PC-3 (cell line): ENCODE measurements at regions not wholly inside any gene's neighbourhood (a gene's known extent, or its start where the extent isn't known, plus 50 kb on each side); places are given as distances from the start of the nearest gene placed in this dataset.
A peak's percentile ranks its signal among the peaks of the same experiment; 100 is the strongest.

Source experiments
- ATAC-seq: fragments of 200-7000 bp; cut with Tn5 transposase; 2 replicates; pipeline ENCODE4 v1.9.1; 2020; ENCODE audit warnings: mild to moderate bottlenecking, moderate library complexity
- BruUV-seq: library from RNA; stranded (reverse); fragments of 400-500 nt; replicated peaks from 2 replicates; lab custom pipeline; 2021; lab: Mats Ljungman, UMichigan
- CTCF ChIA-PET: fragments of 300-600 bp; sonication (Branson Sonifier 250); formaldehyde crosslinking; loops from one replicate; lab custom pipeline; 2022; ENCODE audit warnings: antibody characterized with exemption; lab: Charles Lee
- POLR2A ChIA-PET: fragments of 300-600 bp; sonication (Branson Sonifier 250); formaldehyde crosslinking; loops from one replicate; lab custom pipeline; 2022; ENCODE audit warnings: antibody characterized with exemption; ENCODE audit not compliant: unreplicated experiment; lab: Charles Lee
- DNase-seq: peaks from one replicate; pipeline ENCODE4 v3.0.0-alpha.2; 2015
- H2AFZ ChIP-seq: fragments of 300-600 bp; sonication (generic); 2 replicates; pipeline ENCODE4 v1.6.0; 2016; ENCODE audit warnings: antibody characterized with exemption, low read length
- H3F3A ChIP-seq: fragments of 300-600 bp; sonication (generic); one replicate; pipeline ENCODE4 v1.6.0; 2017; ENCODE audit warnings: antibody characterized with exemption, low read length, control low read depth, mild to moderate bottlenecking; ENCODE audit not compliant: unreplicated experiment
- H3K27ac ChIP-seq: fragments of 300-600 bp; sonication (generic); 2 replicates; pipeline ENCODE4 v1.5.1; 2016; ENCODE audit warnings: mild to moderate bottlenecking, low read length
- H3K27me3 ChIP-seq: fragments of 300-600 bp; sonication (generic); 2 replicates; pipeline ENCODE4 v1.6.1; 2016; ENCODE audit warnings: low read length, mixed read lengths
- H3K36me3 ChIP-seq: fragments of 300-600 bp; sonication (generic); 2 replicates; pipeline ENCODE4 v1.6.1; 2016; ENCODE audit warnings: low read depth, mixed run types, low read length, mixed read lengths
- H3K4me1 ChIP-seq: fragments of 300-600 bp; sonication (generic); 2 replicates; pipeline ENCODE4 v1.5.1; 2016; ENCODE audit warnings: low read length; ENCODE audit not compliant: insufficient read depth
- H3K4me2 ChIP-seq: fragments of 300-600 bp; sonication (generic); 2 replicates; pipeline ENCODE4 v1.6.0; 2016; ENCODE audit warnings: low read length
- H3K4me3 ChIP-seq: fragments of 300-600 bp; sonication (generic); 2 replicates; pipeline ENCODE4 v1.5.1; 2016; ENCODE audit warnings: mild to moderate bottlenecking, low read length, mixed read lengths
- H3K79me2 ChIP-seq: fragments of 300-600 bp; sonication (generic); 2 replicates; pipeline ENCODE4 v1.6.1; 2017; ENCODE audit warnings: low read length, mixed read lengths
- H3K9ac ChIP-seq: fragments of 300-600 bp; sonication (generic); 2 replicates; pipeline ENCODE4 v1.6.0; 2016; ENCODE audit warnings: mild to moderate bottlenecking, low read length
- H3K9me2 ChIP-seq: fragments of 300-600 bp; sonication (generic); replicated peaks from 2 replicates; pipeline ENCODE4 v1.6.1; 2016; ENCODE audit warnings: mixed run types, low read length, mixed read lengths
- H3K9me3 ChIP-seq: fragments of 300-600 bp; sonication (generic); 2 replicates; pipeline ENCODE4 v1.6.1; 2016; ENCODE audit warnings: low read length, mixed read lengths
- H4K20me1 ChIP-seq: fragments of 300-600 bp; sonication (generic); 2 replicates; pipeline ENCODE4 v1.6.1; 2016; ENCODE audit warnings: low read length, mixed read lengths
- EZH2 ChIP-seq: fragments of 300-600 bp; sonication (generic); IDR thresholded peaks from one replicate; pipeline ENCODE4 v1.6.1; 2017; ENCODE audit warnings: antibody characterized with exemption, mild to moderate bottlenecking, low read length; ENCODE audit not compliant: unreplicated experiment
- EZH2phosphoT487 ChIP-seq: fragments of 300-600 bp; sonication (generic); IDR thresholded peaks from 2 replicates; pipeline ENCODE4 v1.6.1; 2018; ENCODE audit warnings: mild to moderate bottlenecking, antibody characterized with exemption, low read length, borderline replicate concordance
- intact Hi-C: fragments of 100-400 bp; cut with micrococcal nuclease; formaldehyde crosslinking; loops from 2 replicates; pipeline ENCODE4 v1.9.0; 2023
- TF ChIP-seq, protein P1 (sequence below): fragments of 300-600 bp; sonication (generic); conservative IDR thresholded peaks from 2 replicates; pipeline ENCODE4 v1.5.1; 2017; ENCODE audit warnings: antibody characterized with exemption, low read depth, mild to moderate bottlenecking, low read length

DNA sequence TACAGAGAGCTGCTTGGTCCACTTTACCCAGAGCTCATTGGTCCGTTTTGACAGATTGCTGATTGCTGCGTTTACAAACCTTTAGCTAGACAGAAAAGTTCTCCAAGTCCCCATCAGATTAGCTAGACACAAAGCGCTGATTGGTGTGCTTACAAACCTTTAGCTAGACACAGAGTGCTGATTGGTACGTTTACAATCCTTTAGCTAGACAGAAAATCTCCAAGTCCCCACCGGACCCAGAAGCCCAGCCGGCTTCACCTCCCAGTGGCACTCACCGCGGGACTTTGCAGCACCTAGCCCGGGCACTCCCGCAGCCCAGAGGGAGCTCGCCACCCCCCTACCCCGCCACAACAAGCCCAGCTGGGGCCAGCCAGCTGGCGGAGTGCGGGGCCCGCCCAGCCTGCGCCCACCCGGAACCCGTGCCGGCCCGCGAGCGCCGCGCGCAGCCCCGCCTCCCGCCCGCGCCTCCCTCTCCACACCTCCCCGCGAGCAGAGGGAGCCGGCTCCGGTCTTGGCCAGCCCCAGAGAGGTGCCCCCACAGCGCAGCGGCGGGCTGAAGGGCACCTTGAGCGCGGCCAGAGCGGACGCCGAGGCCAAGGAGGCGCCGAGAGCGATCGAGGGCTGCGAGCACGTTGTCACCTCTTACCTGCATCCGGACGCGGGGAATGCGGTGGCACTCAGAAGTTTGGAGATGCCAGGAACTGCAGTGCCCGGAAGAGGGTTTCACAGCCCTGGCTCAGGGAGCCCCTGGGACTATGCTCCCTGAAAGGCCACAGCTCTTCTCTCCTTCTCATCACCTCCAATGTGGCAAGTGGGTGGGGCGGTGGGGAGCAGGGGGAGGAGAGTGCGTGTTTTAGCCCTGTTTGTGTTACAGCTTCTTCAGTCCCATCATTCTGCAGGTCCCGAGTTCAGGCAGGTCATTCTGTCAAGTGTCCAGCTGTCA, 1504.5 kb downstream of the CDH11 start:
- no TSS peak for BruUV-seq
- Histone ChIP-seq H3K9me2 (no peaks in the 10 kb centered on the region), H3K4me3 (no peak overlapping the region), H3K27me3 (0 out of 2 replicates have a peak, but pooled peaks cover 3% of the 10 kb centered on the region), H3K4me1 (0 out of 2 replicates have a peak, but pooled peaks cover 5% of the 10 kb centered on the region), H3K27ac (no peak overlapping the region), H3K4me2 (no peak overlapping the region), H2AFZ (no peak overlapping the region), H3K79me2 (no peaks in the 10 kb centered on the region), H3K9ac (no peak overlapping the region), H4K20me1 (no peaks in the 10 kb centered on the region), H3K9me3 (no peaks in the 10 kb centered on the region), H3K36me3 (no peaks in the 10 kb centered on the region), H3F3A (no peaks in the 10 kb centered on the region)
- TF ChIP-seq, protein P1, sequence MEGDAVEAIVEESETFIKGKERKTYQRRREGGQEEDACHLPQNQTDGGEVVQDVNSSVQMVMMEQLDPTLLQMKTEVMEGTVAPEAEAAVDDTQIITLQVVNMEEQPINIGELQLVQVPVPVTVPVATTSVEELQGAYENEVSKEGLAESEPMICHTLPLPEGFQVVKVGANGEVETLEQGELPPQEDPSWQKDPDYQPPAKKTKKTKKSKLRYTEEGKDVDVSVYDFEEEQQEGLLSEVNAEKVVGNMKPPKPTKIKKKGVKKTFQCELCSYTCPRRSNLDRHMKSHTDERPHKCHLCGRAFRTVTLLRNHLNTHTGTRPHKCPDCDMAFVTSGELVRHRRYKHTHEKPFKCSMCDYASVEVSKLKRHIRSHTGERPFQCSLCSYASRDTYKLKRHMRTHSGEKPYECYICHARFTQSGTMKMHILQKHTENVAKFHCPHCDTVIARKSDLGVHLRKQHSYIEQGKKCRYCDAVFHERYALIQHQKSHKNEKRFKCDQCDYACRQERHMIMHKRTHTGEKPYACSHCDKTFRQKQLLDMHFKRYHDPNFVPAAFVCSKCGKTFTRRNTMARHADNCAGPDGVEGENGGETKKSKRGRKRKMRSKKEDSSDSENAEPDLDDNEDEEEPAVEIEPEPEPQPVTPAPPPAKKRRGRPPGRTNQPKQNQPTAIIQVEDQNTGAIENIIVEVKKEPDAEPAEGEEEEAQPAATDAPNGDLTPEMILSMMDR, result no peak
- TF ChIP-seq EZH2 (no peak), EZH2phosphoT487 (no peak)
- POLR2A ChIA-PET, result no interaction called here
- intact Hi-C loops, result no loop called here
- no peak for DNase-seq
- CTCF ChIA-PET, result no interaction called here
- ATAC-seq, result no peak

DNA sequence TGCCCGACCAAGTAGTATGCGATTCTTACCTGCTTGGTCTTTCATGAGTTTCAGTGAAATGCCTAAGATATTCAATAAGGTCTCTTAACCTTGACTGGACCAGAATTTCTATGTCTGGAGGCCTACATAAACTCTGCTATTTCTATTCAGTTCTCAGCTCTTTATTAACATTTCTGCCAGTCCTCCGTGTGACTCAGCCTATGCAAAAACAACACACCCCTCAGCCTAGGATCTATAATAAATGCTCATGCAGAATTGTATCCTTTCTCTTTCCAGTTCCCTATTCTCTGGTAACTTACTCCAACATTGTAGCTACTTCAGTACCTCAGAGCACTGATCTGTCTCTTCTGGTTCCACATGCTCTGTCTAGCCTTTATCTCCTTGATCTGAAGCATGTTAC, 1507.4 kb downstream of the CDH11 start:
- ChIA-PET POLR2A (no interaction called here), CTCF (no interaction called here)
- no peak overlapping the region for H3K27ac ChIP-seq
- H3K27me3 ChIP-seq, result 0 out of 2 replicates have a peak, but pooled peaks cover 3% of the 10 kb centered on the region
- no peak overlapping the region for H3K9ac ChIP-seq
- H3K9me3 ChIP-seq, result no peaks in the 10 kb centered on the region
- TF ChIP-seq EZH2phosphoT487 (no peak), EZH2 (no peak)
- TF ChIP-seq, protein P1, result no peak
- no peaks in the 10 kb centered on the region for H3K9me2 ChIP-seq
- no peaks in the 10 kb centered on the region for H3K36me3 ChIP-seq
- ATAC-seq (peak; percentile 45; the same call in 1 of the 2 replicates), DNase-seq (no peak)
- no peak overlapping the region for H2AFZ ChIP-seq
- no peaks in the 10 kb centered on the region for H3F3A ChIP-seq
- no peaks in the 10 kb centered on the region for H3K79me2 ChIP-seq
- H3K4me2 ChIP-seq, result no peak overlapping the region
- intact Hi-C loops, result no loop called here
- no peaks in the 10 kb centered on the region for H4K20me1 ChIP-seq
- no TSS peak for BruUV-seq
- H3K4me3 ChIP-seq, result no peak overlapping the region
- 0 out of 2 replicates have a peak, but pooled peaks cover 5% of the 10 kb centered on the region for H3K4me1 ChIP-seq

DNA sequence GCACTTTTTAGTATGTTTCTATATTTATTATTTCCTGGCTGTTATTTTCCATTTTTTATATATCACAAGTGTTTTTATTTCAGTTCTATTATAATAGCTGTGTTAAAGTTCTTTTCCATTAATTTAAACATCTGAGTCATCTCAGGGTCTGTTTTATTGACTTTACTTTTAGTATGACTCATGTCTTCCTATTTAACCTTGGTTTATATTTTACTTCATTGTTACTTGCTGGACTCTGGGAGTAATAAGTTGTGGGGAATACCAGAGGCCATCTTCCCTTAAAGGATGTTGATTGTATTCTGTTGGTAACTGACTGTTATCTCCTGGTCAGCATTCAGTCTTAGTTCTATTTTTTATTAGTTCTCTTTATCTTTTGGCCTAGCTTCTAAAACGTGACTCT, 1508.2 kb downstream of the CDH11 start:
- no TSS peak for BruUV-seq
- no peak overlapping the region for H3K27ac ChIP-seq
- ChIA-PET CTCF (no interaction called here), POLR2A (no interaction called here)
- H3K9me3 ChIP-seq, result no peaks in the 10 kb centered on the region
- DNase-seq (peak; percentile 44), ATAC-seq (peak; percentile 76)
- no peak overlapping the region for H3K4me3 ChIP-seq
- no peaks in the 10 kb centered on the region for H3F3A ChIP-seq
- 0 out of 2 replicates have a peak, but pooled peaks cover 5% of the 10 kb centered on the region for H3K4me1 ChIP-seq
- no peaks in the 10 kb centered on the region for H4K20me1 ChIP-seq
- intact Hi-C loops, result no loop called here
- no peak overlapping the region for H3K4me2 ChIP-seq
- no peak for TF ChIP-seq EZH2phosphoT487
- TF ChIP-seq, protein P1, result no peak
- no peak for TF ChIP-seq EZH2
- no peaks in the 10 kb centered on the region for H3K36me3 ChIP-seq
- no peaks in the 10 kb centered on the region for H3K9me2 ChIP-seq
- no peak overlapping the region for H3K9ac ChIP-seq
- no peaks in the 10 kb centered on the region for H3K79me2 ChIP-seq
- 0 out of 2 replicates have a peak, but pooled peaks cover 3% of the 10 kb centered on the region for H3K27me3 ChIP-seq
- H2AFZ ChIP-seq, result no peak overlapping the region
